CD14-positive monocyte (primary cell): ENCODE measurements at regions not wholly inside any gene's neighbourhood (a gene's known extent, or its start where the extent isn't known, plus 50 kb on each side); places are given as distances from the start of the nearest gene placed in this dataset.

Experiments used
- DNase-seq, 3 donors: peaks; one replicate each; pipeline ENCODE4 v3.0.0-alpha.2; 2011 to 2022
- H2AFZ ChIP-seq: 2 replicates; pipeline ENCODE4 v1.6.0; 2012; ENCODE audit warnings: mild to moderate bottlenecking, low read depth, low read length, inconsistent platforms; ENCODE audit not compliant: insufficient read depth, poor library complexity, severe bottlenecking
- H3K27ac ChIP-seq, 2 donors: 1 replicate in 1 of 2; 2 replicates in 1 of 2; pipeline ENCODE4 v1.5.1; 2012 to 2013; ENCODE audit warnings: low read length in 2 of 2, control low read depth in 1 of 2, inconsistent platforms in 1 of 2, low read depth in 1 of 2, mild to moderate bottlenecking in 1 of 2
- H3K27me3 ChIP-seq, 2 donors: one replicate each; pipeline versions ENCODE4 v1.6.0 to v1.6.1; 2011 to 2013; ENCODE audit warnings: low read length in 2 of 2; ENCODE audit not compliant: control insufficient read depth in 2 of 2, insufficient read depth in 2 of 2
- H3K36me3 ChIP-seq, 2 donors: replicated peaks in 1 of 2; 1 replicate in 1 of 2; 2 replicates in 1 of 2; pipeline versions ENCODE4 v1.5.1 to v1.6.1; 2012 to 2013; ENCODE audit warnings: low read length in 2 of 2, control low read depth in 1 of 2, inconsistent platforms in 1 of 2, mild to moderate bottlenecking in 1 of 2; ENCODE audit not compliant: insufficient read depth in 2 of 2, control insufficient read depth in 1 of 2
- H3K4me1 ChIP-seq, 2 donors: 1 replicate in 1 of 2; 2 replicates in 1 of 2; pipeline versions ENCODE4 v1.5.1 to v1.6.1; 2012 to 2013; ENCODE audit warnings: low read length in 2 of 2, control low read depth in 1 of 2, inconsistent platforms in 1 of 2, mild to moderate bottlenecking in 1 of 2, moderate library complexity in 1 of 2; ENCODE audit not compliant: insufficient read depth in 2 of 2, control insufficient read depth in 1 of 2
- H3K4me2 ChIP-seq: replicated peaks from 2 replicates; pipeline ENCODE3; 2012; ENCODE audit warnings: low read length, moderate library complexity, mild to moderate bottlenecking; ENCODE audit not compliant: poor library complexity, severe bottlenecking; ENCODE audit errors: extremely low read depth
- H3K4me3 ChIP-seq, 3 experiments: fragments of 200-600 bp in 1 of 3; sonication (generic) in 1 of 3; replicated peaks in 1 of 3; 1 replicate in 2 of 3; 2 replicates in 1 of 3; pipeline ENCODE4 v1.5.1; 2011 to 2013; ENCODE audit warnings: low read length in 3 of 3, mild to moderate bottlenecking in 3 of 3, control low read depth in 2 of 3, low read depth in 2 of 3, inconsistent platforms in 1 of 3, moderate library complexity in 1 of 3
- H3K79me2 ChIP-seq: 2 replicates; pipeline ENCODE4 v1.6.0; 2012; ENCODE audit warnings: mild to moderate bottlenecking, control low read depth, inconsistent platforms, low read length, moderate library complexity; ENCODE audit not compliant: insufficient read depth
- H3K9ac ChIP-seq: 2 replicates; pipeline ENCODE4 v1.6.0; 2017; ENCODE audit warnings: low read length, mild to moderate bottlenecking; ENCODE audit not compliant: insufficient read depth, poor library complexity, severe bottlenecking
- H3K9me3 ChIP-seq, 2 donors: replicated peaks in 1 of 2; 1 replicate in 1 of 2; 2 replicates in 1 of 2; pipeline versions ENCODE4 v1.5.1 to v1.6.1; 2012 to 2013; ENCODE audit warnings: low read length in 2 of 2, control low read depth in 1 of 2; ENCODE audit not compliant: control insufficient read depth in 1 of 2, insufficient read depth in 1 of 2
- H4K20me1 ChIP-seq: 2 replicates; pipeline ENCODE4 v1.6.0; 2012; ENCODE audit warnings: mild to moderate bottlenecking, low read length, control low read depth, moderate library complexity; ENCODE audit not compliant: insufficient read depth
- H3K27ac Mint-ChIP-seq, 7 donors: one replicate each; pipeline ENCODE4 v1.8.0; 2020; ENCODE audit warnings: mild to moderate bottlenecking in 7 of 7, mixed read lengths in 7 of 7, moderate library complexity in 6 of 7, inconsistent platforms in 2 of 7
- H3K27me3 Mint-ChIP-seq, 3 donors: one replicate each; pipeline ENCODE4 v1.8.0; 2021 to 2022; ENCODE audit warnings: low read depth in 3 of 3, mild to moderate bottlenecking in 3 of 3, mixed read lengths in 3 of 3, moderate library complexity in 3 of 3, inconsistent platforms in 1 of 3
- H3K36me3 Mint-ChIP-seq, 2 donors: one replicate each; pipeline ENCODE4 v1.8.0; 2020; ENCODE audit warnings: mixed read lengths in 2 of 2, inconsistent platforms in 1 of 2, mild to moderate bottlenecking in 1 of 2
- H3K4me1 Mint-ChIP-seq: one replicate; pipeline ENCODE4 v1.8.0; 2020; ENCODE audit warnings: mild to moderate bottlenecking, mixed read lengths
- H3K4me3 Mint-ChIP-seq, 2 donors: one replicate each; pipeline ENCODE4 v1.8.0; 2020; ENCODE audit warnings: mild to moderate bottlenecking in 2 of 2, mixed read lengths in 2 of 2, moderate library complexity in 1 of 2
- H3K9me3 Mint-ChIP-seq, 7 donors: one replicate each; pipeline ENCODE4 v1.8.0; 2020 to 2022; ENCODE audit warnings: mixed read lengths in 7 of 7, mild to moderate bottlenecking in 6 of 7, moderate library complexity in 6 of 7, inconsistent platforms in 2 of 7
- WGBS: methylation state at CpG from one replicate; pipeline ENCODE4 v1.1.5; 2013; ENCODE audit warnings: missing lambda C conversion rate; ENCODE audit not compliant: insufficient coverage; 5-methylcytosine and 5-hydroxymethylcytosine counted together
- intact Hi-C, 2 donors: fragments of 100-400 bp; cut with micrococcal nuclease; formaldehyde crosslinking; loops; one replicate each; pipeline versions ENCODE4 v1.15.0 to v1.15.1; 2023
- TF ChIP-seq, protein P1 (sequence below): fragments of 200-600 bp; IDR thresholded peaks from one replicate; pipeline ENCODE4 v1.8.0; 2022; ENCODE audit warnings: antibody characterized with exemption, mild to moderate bottlenecking

DNA sequence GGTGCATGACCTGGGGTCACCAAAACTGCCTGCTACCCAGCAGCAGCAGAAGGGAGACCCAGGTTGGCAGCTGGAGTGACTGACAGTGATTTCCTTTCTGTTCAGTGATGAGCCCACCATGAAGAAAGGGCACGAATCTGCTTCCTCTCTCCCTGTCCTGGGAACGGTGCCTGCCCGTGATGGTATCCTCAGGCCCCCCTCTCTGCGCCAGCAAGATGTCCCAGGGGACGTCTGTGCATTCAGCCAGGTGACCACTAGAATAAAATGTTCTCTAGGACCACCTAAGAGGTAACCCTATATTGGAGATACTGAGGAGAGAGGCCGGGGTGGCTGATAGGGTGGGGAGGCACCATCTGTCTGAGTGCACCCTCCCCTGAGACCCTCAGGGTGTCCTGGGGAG is 294.7 kb downstream of the QKI start:
- H3K27ac ChIP-seq = peak overlapping the region; percentile 43 to 85
- H3K79me2 ChIP-seq = no peaks in the 10 kb centered on the region
- no peak overlapping the region for H3K9ac ChIP-seq
- WGBS = 17% methylated on average over 1 of the region's 6 CpGs
- peaks cover 75% of the 10 kb centered on the region for H3K4me1 Mint-ChIP-seq
- no peaks in the 10 kb centered on the region for H3K36me3 Mint-ChIP-seq
- DNase-seq = no peak
- no peak overlapping the region for H3K4me2 ChIP-seq
- H3K27me3 ChIP-seq = no peaks in the 10 kb centered on the region
- H3K4me3 ChIP-seq = no peak overlapping the region
- no peaks in the 10 kb centered on the region for H3K36me3 ChIP-seq
- H3K9me3 ChIP-seq = peaks cover 0 to 4% of the 10 kb centered on the region in 2 donors
- H3K27me3 Mint-ChIP-seq = peaks cover 0 to 8% (median 1%) of the 10 kb centered on the region in 3 donors
- peaks cover 79 to 81% of the 10 kb centered on the region in 2 donors for H3K4me1 ChIP-seq
- no peak overlapping the region for H2AFZ ChIP-seq
- H4K20me1 ChIP-seq = no peaks in the 10 kb centered on the region
- TF ChIP-seq, protein P1, sequence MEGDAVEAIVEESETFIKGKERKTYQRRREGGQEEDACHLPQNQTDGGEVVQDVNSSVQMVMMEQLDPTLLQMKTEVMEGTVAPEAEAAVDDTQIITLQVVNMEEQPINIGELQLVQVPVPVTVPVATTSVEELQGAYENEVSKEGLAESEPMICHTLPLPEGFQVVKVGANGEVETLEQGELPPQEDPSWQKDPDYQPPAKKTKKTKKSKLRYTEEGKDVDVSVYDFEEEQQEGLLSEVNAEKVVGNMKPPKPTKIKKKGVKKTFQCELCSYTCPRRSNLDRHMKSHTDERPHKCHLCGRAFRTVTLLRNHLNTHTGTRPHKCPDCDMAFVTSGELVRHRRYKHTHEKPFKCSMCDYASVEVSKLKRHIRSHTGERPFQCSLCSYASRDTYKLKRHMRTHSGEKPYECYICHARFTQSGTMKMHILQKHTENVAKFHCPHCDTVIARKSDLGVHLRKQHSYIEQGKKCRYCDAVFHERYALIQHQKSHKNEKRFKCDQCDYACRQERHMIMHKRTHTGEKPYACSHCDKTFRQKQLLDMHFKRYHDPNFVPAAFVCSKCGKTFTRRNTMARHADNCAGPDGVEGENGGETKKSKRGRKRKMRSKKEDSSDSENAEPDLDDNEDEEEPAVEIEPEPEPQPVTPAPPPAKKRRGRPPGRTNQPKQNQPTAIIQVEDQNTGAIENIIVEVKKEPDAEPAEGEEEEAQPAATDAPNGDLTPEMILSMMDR = no peak
- H3K9me3 Mint-ChIP-seq = peaks cover 0 to 2% (median 1%) of the 10 kb centered on the region in 7 donors
- peak overlapping the region in 2 of 7 donors; percentile 19 to 38 for H3K27ac Mint-ChIP-seq
- intact Hi-C loops = loop anchor here in 1 of 2 donors (5.0 to 10.0 kb wide), 2 partner anchors 42 to 46 kb away; no protein-coding TSS in a partner anchor
- H3K4me3 Mint-ChIP-seq = no peak overlapping the region

DNA sequence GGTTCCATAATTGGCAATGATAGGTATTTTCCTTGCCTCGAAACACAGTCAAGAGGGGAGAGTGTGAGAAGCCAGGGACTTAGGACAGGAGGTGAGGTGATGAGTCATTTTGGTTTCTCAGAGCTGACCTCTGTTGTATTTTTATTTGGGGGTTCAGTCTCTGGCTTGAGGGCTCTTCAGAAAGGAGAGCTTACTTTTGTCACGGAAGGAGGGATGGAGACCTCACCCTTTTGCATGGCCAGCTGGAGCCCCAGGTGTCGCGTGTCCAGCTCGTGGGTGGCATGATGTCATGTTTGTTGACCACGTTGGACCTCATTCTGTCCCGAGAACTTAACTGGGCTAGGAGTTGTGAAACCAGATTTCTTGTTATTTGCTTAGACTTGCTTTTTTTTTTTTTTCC is 293.9 kb downstream of the QKI start:
- peaks cover 72% of the 10 kb centered on the region for H3K4me1 Mint-ChIP-seq
- H3K27me3 ChIP-seq = no peaks in the 10 kb centered on the region
- intact Hi-C loops = loop anchor here in 1 of 2 donors (5.0 to 10.0 kb wide), 2 partner anchors 41 to 46 kb away; no protein-coding TSS in a partner anchor
- no peaks in the 10 kb centered on the region for H3K36me3 ChIP-seq
- no peak overlapping the region for H3K4me3 ChIP-seq
- H3K9me3 Mint-ChIP-seq = peaks cover 0 to 5% (median 2%) of the 10 kb centered on the region in 7 donors
- H3K9ac ChIP-seq = no peak overlapping the region
- no peak overlapping the region for H3K4me3 Mint-ChIP-seq
- H2AFZ ChIP-seq = no peak overlapping the region
- peaks cover 75% of the 10 kb centered on the region in 2 donors for H3K4me1 ChIP-seq
- no peak overlapping the region for H3K27ac ChIP-seq
- no peaks in the 10 kb centered on the region for H3K79me2 ChIP-seq
- H3K36me3 Mint-ChIP-seq = peaks cover 2 to 3% of the 10 kb centered on the region in 2 donors
- H3K27ac Mint-ChIP-seq = peak overlapping the region in 1 of 7 donors; percentile 93
- H3K9me3 ChIP-seq = peaks cover 0 to 5% of the 10 kb centered on the region in 2 donors
- no peak overlapping the region for H3K4me2 ChIP-seq
- H4K20me1 ChIP-seq = no peaks in the 10 kb centered on the region
- H3K27me3 Mint-ChIP-seq = peaks cover 0 to 8% (median 1%) of the 10 kb centered on the region in 3 donors
- WGBS = 100% methylated on average over 5 of the region's 7 CpGs
- DNase-seq = no peak
- TF ChIP-seq, protein P1 = no peak
